Loucy (cell line): ENCODE measurements at regions not wholly inside any gene's neighbourhood (a gene's known extent, or its start where the extent isn't known, plus 50 kb on each side); places are given as distances from the start of the nearest gene placed in this dataset.

Experiments used
- EZH2phosphoT487 ChIP-seq: fragments of 200-600 bp; IDR thresholded peaks from 2 replicates; pipeline ENCODE4 v1.6.1; 2018; ENCODE audit warnings: antibody characterized with exemption, mild to moderate bottlenecking, moderate library complexity, borderline replicate concordance
- TF ChIP-seq, protein P1 (sequence below): fragments of 200-600 bp; sonication (generic); conservative IDR thresholded peaks from 2 replicates; pipeline ENCODE4 v1.5.1; 2014; ENCODE audit warnings: mild to moderate bottlenecking, antibody characterized with exemption, low read length

GRCh38 chr3:73204841-73205240 is 143.4 kb downstream of the EBLN2 start:
- TF ChIP-seq, protein P1, sequence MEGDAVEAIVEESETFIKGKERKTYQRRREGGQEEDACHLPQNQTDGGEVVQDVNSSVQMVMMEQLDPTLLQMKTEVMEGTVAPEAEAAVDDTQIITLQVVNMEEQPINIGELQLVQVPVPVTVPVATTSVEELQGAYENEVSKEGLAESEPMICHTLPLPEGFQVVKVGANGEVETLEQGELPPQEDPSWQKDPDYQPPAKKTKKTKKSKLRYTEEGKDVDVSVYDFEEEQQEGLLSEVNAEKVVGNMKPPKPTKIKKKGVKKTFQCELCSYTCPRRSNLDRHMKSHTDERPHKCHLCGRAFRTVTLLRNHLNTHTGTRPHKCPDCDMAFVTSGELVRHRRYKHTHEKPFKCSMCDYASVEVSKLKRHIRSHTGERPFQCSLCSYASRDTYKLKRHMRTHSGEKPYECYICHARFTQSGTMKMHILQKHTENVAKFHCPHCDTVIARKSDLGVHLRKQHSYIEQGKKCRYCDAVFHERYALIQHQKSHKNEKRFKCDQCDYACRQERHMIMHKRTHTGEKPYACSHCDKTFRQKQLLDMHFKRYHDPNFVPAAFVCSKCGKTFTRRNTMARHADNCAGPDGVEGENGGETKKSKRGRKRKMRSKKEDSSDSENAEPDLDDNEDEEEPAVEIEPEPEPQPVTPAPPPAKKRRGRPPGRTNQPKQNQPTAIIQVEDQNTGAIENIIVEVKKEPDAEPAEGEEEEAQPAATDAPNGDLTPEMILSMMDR, result no peak
- TF ChIP-seq EZH2phosphoT487, result no peak
